ENCODE measurements at regions not wholly inside any gene's neighbourhood (a gene's known extent, or its start where the extent isn't known, plus 50 kb on each side); places are given as distances from the start of the nearest gene placed in this dataset.
"Not testable (repeated sequence)": the region's sequence is repeated elsewhere in the genome, so short reads cannot be mapped to it uniquely, and the experiment has no call there.

GRCh38 chr6:113786168-113786567 is 71.0 kb upstream of the MARCKS start:
- DNase-seq: no peak

GRCh38 chr6:113788586-113788985 is 68.6 kb upstream of the MARCKS start:
- no peak for DNase-seq

GRCh38 chr6:113791225-113791624 is 65.9 kb upstream of the MARCKS start:
- not testable (repeated sequence) for DNase-seq

GRCh38 chr6:113795371-113795770 is 61.8 kb upstream of the MARCKS start:
- DNase-seq: not testable (repeated sequence)

- DNase-seq: no peak
Measured at GRCh38 chr6:113796038-113796437, 61.1 kb upstream of the MARCKS start.

- DNase-seq: no peak
Measured at GRCh38 chr6:113802779-113803178, 54.4 kb upstream of the MARCKS start.

GRCh38 chr6:113805173-113805790 is 51.9 kb upstream of the MARCKS start:
- DNase-seq: peak in 1 of 5 experiments; percentile 50

GRCh38 chr6:113805811-113806495 is 51.2 kb upstream of the MARCKS start:
- DNase-seq: no peak
